Small intestine (tissue), 7 donors: ENCODE measurements at regions not wholly inside any gene's neighbourhood (a gene's known extent, or its start where the extent isn't known, plus 50 kb on each side); places are given as distances from the start of the nearest gene placed in this dataset.

Experiments
- DNase-seq, 2 donors: peaks; one replicate each; pipeline versions ENCODE4 v3.0.0 to v3.0.0-alpha.2; 2013
- FAIRE-seq: peaks from 2 replicates; lab custom pipeline; 2012; peaks lifted over from hg19 to GRCh38; lab: Jason Lieb, UNC
- H3K27ac ChIP-seq, 3 donors: one replicate each; pipeline ENCODE4 v1.5.1; 2013; ENCODE audit warnings: low read length in 2 of 3, mild to moderate bottlenecking in 2 of 3, control low read depth in 1 of 3, inconsistent platforms in 1 of 3, low read depth in 1 of 3, moderate library complexity in 1 of 3
- H3K27me3 ChIP-seq, 3 donors: one replicate each; pipeline ENCODE4 v1.6.1; 2013; ENCODE audit warnings: low read length in 3 of 3, inconsistent platforms in 1 of 3; ENCODE audit not compliant: control insufficient read depth in 3 of 3, insufficient read depth in 3 of 3
- H3K36me3 ChIP-seq, 3 donors: one replicate each; pipeline ENCODE4 v1.6.1; 2013; ENCODE audit warnings: low read length in 3 of 3, inconsistent platforms in 1 of 3, low read depth in 1 of 3, mild to moderate bottlenecking in 1 of 3, moderate library complexity in 1 of 3; ENCODE audit not compliant: control insufficient read depth in 3 of 3, insufficient read depth in 2 of 3
- H3K4me1 ChIP-seq, 3 donors: one replicate each; pipeline ENCODE4 v1.6.1; 2013; ENCODE audit warnings: low read length in 2 of 3, inconsistent platforms in 1 of 3, low read depth in 1 of 3, mild to moderate bottlenecking in 1 of 3, moderate library complexity in 1 of 3; ENCODE audit not compliant: control insufficient read depth in 3 of 3, insufficient read depth in 2 of 3
- H3K4me3 ChIP-seq, 3 donors: one replicate each; pipeline ENCODE4 v1.5.1; 2013; ENCODE audit warnings: low read length in 3 of 3, control low read depth in 1 of 3, inconsistent platforms in 1 of 3, low read depth in 1 of 3, mild to moderate bottlenecking in 1 of 3, moderate library complexity in 1 of 3
- H3K9me3 ChIP-seq, 2 donors: one replicate each; pipeline ENCODE4 v1.6.1; 2013; ENCODE audit warnings: low read depth in 1 of 2, low read length in 1 of 2; ENCODE audit not compliant: control insufficient read depth in 2 of 2, insufficient read depth in 1 of 2
- WGBS, 3 donors: extraction: QIAGEN DNeasy Blood & Tissue Kit; methylation state at CpG; one replicate each; pipeline ENCODE4 v1.1.7; 2013; 5-methylcytosine and 5-hydroxymethylcytosine counted together
- donor health status: healthy with polysubstance abuse.
- donor health status: control.
- donor health status: control.
- donor health status: Bipolar disorder and iron deficiency.
- donor health status: healthy.

GRCh38 chr1:29849991-29850757, 613.9 kb downstream of the PTPRU start:
- H3K27me3 ChIP-seq = no peaks in the 10 kb centered on the region

GRCh38 chr1:29849038-29849750, 612.9 kb downstream of the PTPRU start:
- Histone ChIP-seq H3K36me3 (no peaks in the 10 kb centered on the region), H3K27ac (no peak overlapping the region), H3K4me1 (peaks cover 0 to 11% (median 0%) of the 10 kb centered on the region in 3 donors), H3K9me3 (peaks cover 0 to 9% of the 10 kb centered on the region in 2 donors), H3K4me3 (no peak overlapping the region), H3K27me3 (no peaks in the 10 kb centered on the region)
- peak; percentile 25 to 26 for DNase-seq
- FAIRE-seq = no peak
- WGBS, 3 donors = 62 to 70% (median 64%) methylated on average over 10 of the region's 10 CpGs

More at GRCh38 chr1:29849991-29850757, 613.9 kb downstream of the PTPRU start:
- Histone ChIP-seq H3K36me3 (no peaks in the 10 kb centered on the region), H3K9me3 (peaks cover 0 to 9% of the 10 kb centered on the region in 2 donors), H3K27ac (no peak overlapping the region), H3K4me1 (peaks cover 0 to 11% (median 0%) of the 10 kb centered on the region in 3 donors), H3K4me3 (no peak overlapping the region)
- peak in 1 of 2 donors; percentile 10 for DNase-seq
- 61 to 69% (median 64%) methylated on average over 14 of the region's 14 CpGs for WGBS, 3 donors
- no peak for FAIRE-seq

DNA sequence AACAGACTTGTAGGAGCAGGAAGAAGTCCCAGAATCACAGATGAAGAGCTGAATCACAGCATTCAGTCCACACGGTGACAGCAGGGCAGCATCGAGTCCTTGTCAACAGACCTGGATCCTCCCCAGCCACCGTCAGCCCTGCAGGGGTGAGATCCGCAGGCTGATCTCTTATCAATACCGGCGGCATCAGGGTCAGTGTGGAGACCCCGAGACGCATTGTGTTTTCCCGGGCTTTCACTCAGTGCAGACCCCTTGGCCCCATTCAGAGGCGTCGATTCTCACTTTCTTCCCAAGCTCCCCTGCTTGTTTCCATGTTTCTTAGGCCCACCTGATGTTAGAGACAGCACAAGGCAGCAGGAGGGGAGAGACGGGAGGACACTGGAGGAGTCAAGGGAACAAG, 609.6 kb downstream of the PTPRU start:
- H3K27me3 ChIP-seq = no peaks in the 10 kb centered on the region

GRCh38 chr1:29842130-29842529, 605.8 kb downstream of the PTPRU start:
- Histone ChIP-seq H3K9me3 (no peaks in the 10 kb centered on the region), H3K27me3 (no peaks in the 10 kb centered on the region), H3K4me1 (no peaks in the 10 kb centered on the region), H3K27ac (no peak overlapping the region), H3K4me3 (no peak overlapping the region), H3K36me3 (no peaks in the 10 kb centered on the region)
- DNase-seq (no peak), FAIRE-seq (no peak)
- WGBS, 3 donors = 58 to 65% (median 60%) methylated on average over 1 of the region's 1 CpG

More for the DNA sequence above, 609.6 kb downstream of the PTPRU start:
- no peaks in the 10 kb centered on the region for H3K36me3 ChIP-seq
- no peak overlapping the region for H3K27ac ChIP-seq
- peaks cover 0 to 4% (median 0%) of the 10 kb centered on the region in 3 donors for H3K4me1 ChIP-seq
- DNase-seq = no peak
- peaks cover 0 to 9% of the 10 kb centered on the region in 2 donors for H3K9me3 ChIP-seq
- no peak for FAIRE-seq
- no peak overlapping the region for H3K4me3 ChIP-seq
- WGBS, 3 donors = 46 to 59% (median 54%) methylated on average over 12 of the region's 12 CpGs

DNA sequence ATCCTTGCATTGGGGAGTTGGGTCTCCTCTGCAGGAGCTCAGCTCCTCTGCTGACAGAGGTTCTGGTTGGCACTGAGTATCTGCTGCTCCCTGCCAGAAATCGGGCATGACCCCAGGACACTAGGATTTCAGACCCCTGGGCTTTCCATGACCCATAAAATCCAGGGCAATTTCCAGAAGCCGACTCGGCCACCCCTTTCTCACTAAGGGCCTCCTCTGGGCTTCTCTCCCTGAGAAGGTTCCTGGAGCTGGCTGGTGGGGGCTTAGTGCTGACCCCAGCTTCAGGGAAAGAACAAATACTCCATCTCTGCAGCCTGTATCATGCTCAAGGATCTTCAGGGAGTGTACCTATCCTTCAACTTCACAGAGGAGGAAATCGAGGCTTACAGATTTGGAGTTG, 603.4 kb downstream of the PTPRU start:
- H3K9me3 ChIP-seq = no peaks in the 10 kb centered on the region
- DNase-seq (no peak), FAIRE-seq (no peak)
- no peaks in the 10 kb centered on the region for H3K27me3 ChIP-seq
- no peaks in the 10 kb centered on the region for H3K36me3 ChIP-seq
- WGBS, 3 donors = 49 to 70% (median 68%) methylated on average over 4 of the region's 4 CpGs
- H3K4me1 ChIP-seq = no peaks in the 10 kb centered on the region
- no peak overlapping the region for H3K27ac ChIP-seq
- H3K4me3 ChIP-seq = no peak overlapping the region

DNA sequence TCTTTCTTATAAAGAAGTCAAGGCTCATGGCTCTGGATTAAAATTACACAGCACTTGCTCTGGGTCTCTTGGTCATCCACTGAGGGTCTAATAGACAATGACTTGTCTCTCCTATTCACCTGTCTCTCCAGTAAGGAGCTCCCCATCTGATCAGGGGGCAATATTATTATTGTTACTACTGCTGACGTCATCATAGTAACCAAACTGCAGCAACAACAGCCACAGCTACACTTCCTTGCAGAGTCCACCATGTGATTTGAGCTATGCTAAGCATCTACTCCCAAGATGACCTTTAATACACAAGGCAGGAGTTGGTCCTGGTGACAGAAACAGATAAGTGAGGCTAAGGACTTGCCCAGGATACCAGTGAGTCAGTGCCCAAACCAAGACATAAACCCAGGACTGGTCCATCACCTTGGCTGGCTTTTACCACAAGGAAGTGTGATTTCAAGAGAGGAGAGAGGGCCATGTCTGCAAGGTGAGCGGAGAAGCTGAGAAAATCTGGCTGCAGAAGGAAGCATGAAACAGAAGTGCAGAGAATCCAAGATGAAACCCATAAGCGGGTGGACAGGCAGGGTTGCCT, 602.5 kb downstream of the PTPRU start:
- no peaks in the 10 kb centered on the region for H3K9me3 ChIP-seq
- FAIRE-seq = no peak
- no peaks in the 10 kb centered on the region for H3K27me3 ChIP-seq
- H3K4me1 ChIP-seq = no peaks in the 10 kb centered on the region
- H3K4me3 ChIP-seq = no peak overlapping the region
- WGBS, 3 donors = 77 to 78% (median 77%) methylated on average over 3 of the region's 3 CpGs
- DNase-seq = no peak
- H3K27ac ChIP-seq = no peak overlapping the region
- no peaks in the 10 kb centered on the region for H3K36me3 ChIP-seq

GRCh38 chr1:29836651-29837646, 600.6 kb downstream of the PTPRU start:
- no peaks in the 10 kb centered on the region for H3K27me3 ChIP-seq
- H3K27ac ChIP-seq = no peak overlapping the region
- H3K36me3 ChIP-seq = no peaks in the 10 kb centered on the region
- DNase-seq (no peak), FAIRE-seq (no peak)
- no peaks in the 10 kb centered on the region for H3K9me3 ChIP-seq
- WGBS, 3 donors = 64 to 73% (median 66%) methylated on average over 12 of the region's 12 CpGs
- H3K4me1 ChIP-seq = no peaks in the 10 kb centered on the region
- H3K4me3 ChIP-seq = no peak overlapping the region
